K562 (cell line): ENCODE measurements at regions not wholly inside any gene's neighbourhood (a gene's known extent, or its start where the extent isn't known, plus 50 kb on each side); places are given as distances from the start of the nearest gene placed in this dataset.

ENCODE experiments used
- CTCF ChIP-seq, 3 experiments: IDR thresholded peaks in 2 of 3; conservative IDR thresholded peaks in 1 of 3; 2 replicates each; pipeline ENCODE4 v1.5.1; 2011 to 2012; ENCODE audit warnings: low read length in 3 of 3, mild to moderate bottlenecking in 3 of 3, control low read depth in 2 of 3, improper control_type of control experiment in 1 of 3, inconsistent platforms in 1 of 3, low read depth in 1 of 3, mixed read lengths in 1 of 3, moderate library complexity in 1 of 3; ENCODE audit not compliant: insufficient read depth in 2 of 3
- HDAC6 ChIP-seq: IDR thresholded peaks from 2 replicates; pipeline ENCODE4 v1.6.1; 2012; ENCODE audit warnings: low read depth, mild to moderate bottlenecking, control low read depth, inconsistent platforms, low read length, moderate library complexity
- JUN ChIP-seq, 2 experiments: sonication (generic) in 1 of 2; formaldehyde crosslinking in 1 of 2; IDR thresholded peaks; 2 replicates each; pipeline versions ENCODE4 v1.6.1 to v1.8.0; 2012 to 2022; ENCODE audit warnings: borderline replicate concordance in 2 of 2, mild to moderate bottlenecking in 2 of 2, improper control_type of control experiment in 1 of 2, low read depth in 1 of 2, low read length in 1 of 2, missing genetic modification reagents in 1 of 2
- MAX ChIP-seq: sonication (generic); formaldehyde crosslinking; IDR thresholded peaks from 2 replicates; pipeline ENCODE4 v1.9.0; 2022; ENCODE audit warnings: mild to moderate bottlenecking, missing genetic modification reagents
- POLR2A ChIP-seq: fragments of 450-650 bp; conservative IDR thresholded peaks from 2 replicates; pipeline ENCODE4 v1.6.1; 2016
- ZNF121 ChIP-seq: sonication (generic); formaldehyde crosslinking; conservative IDR thresholded peaks from 2 replicates; pipeline ENCODE4 v1.8.0; 2022; ENCODE audit warnings: missing genetic modification reagents

- TF ChIP-seq CTCF (IDR thresholded peaks at IDR 0.05 in 2 of 3, conservative IDR thresholded peaks at IDR 0.05 in 1 of 3; ENCODE audit: insufficient read depth in 2 of 3, low read depth in 1 of 3, low read length in 3 of 3) (no peak), MAX (CRISPR knock-in tag) (no peak), HDAC6 (no peak), POLR2A (no peak), ZNF121 (no peak), JUN (IDR thresholded peaks at IDR 0.05; ENCODE audit: borderline replicate concordance, low read depth, low read length) (no peak), JUN (CRISPR knock-in tag; IDR thresholded peaks at IDR 0.05; ENCODE audit: borderline replicate concordance) (no peak)
These were observed 131.9 kb downstream of the ASB1 start for GRCh38 chr2:238558456-238559099.
